GM08714 (cell line): ENCODE measurements at regions not wholly inside any gene's neighbourhood (a gene's known extent, or its start where the extent isn't known, plus 50 kb on each side); places are given as distances from the start of the nearest gene placed in this dataset.

Source experiments
- H3K4me3 ChIP-seq: fragments of 200-500 bp; sonication (Bioruptor generic); 2 replicates; pipeline ENCODE4 v1.5.1; 2014; ENCODE audit warnings: mild to moderate bottlenecking, low read length, inconsistent platforms
- ZNF274 ChIP-seq: IDR thresholded peaks from 2 replicates; pipeline ENCODE4 v1.6.1; 2012; ENCODE audit warnings: mild to moderate bottlenecking, low read depth, low read length

DNA sequence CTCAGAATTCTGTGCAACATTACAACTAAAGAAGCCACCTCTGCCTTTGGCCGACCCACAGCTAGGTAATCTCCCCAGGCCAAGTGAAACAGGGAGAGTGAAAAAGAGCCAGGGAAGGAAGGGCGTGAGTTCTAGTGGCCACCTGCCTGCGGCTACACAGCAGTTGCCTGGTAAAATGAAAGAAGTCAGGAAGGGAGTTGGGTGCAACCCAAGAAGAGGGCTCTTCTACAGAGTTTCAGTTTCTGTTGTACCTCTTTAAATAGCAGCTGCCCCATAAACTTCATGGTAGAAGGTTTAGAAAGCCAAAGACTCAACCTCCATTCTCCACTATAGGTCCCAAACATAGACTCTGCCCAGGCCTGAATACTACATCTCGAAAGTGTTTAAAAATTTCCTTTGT, 76.2 kb upstream of the TMEM168 start:
- TF ChIP-seq ZNF274, result no peak
- H3K4me3 ChIP-seq, result peak overlapping the region; percentile 14; the same call in 1 of the 2 replicates

DNA sequence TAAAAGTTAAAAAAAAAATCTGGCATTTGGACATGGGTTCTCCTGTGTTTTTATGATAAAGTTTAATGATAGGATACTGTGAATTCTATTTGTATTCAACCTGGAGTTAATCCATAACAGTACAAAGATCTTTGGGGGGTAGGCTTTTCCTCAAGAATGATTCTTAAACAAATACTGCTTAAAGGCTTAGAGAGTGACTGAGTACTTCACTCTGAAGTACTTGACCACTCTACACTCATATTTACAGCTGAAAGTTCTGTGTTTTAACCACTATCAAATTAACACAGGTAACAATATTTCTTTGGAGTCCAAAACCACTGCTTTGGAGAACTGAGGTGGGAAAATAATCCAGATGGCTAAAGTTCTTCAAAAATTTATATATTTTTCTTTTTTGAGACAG, 74.2 kb upstream of the TMEM168 start:
- H3K4me3 ChIP-seq, result no peak overlapping the region
- TF ChIP-seq ZNF274, result no peak

DNA sequence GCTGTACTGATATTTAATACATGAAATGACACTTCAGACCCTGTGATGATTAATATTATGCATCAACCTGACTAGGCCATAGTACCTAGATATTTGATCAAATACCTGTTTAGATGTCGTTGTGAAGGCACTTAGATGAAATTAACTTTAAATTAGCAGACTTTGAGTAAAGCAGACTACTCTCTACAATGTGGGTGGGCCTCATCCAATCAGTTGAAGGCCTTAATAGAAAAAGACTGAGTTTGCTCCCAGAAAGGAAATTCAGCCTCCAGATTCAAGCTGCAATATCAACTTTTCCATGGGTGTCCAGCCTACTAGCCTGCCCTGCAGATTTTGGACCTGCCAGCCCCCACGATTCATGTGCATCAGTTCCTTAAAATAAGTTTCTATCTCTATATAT, 68.6 kb upstream of the TMEM168 start:
- no peak overlapping the region for H3K4me3 ChIP-seq
- TF ChIP-seq ZNF274, result no peak

DNA sequence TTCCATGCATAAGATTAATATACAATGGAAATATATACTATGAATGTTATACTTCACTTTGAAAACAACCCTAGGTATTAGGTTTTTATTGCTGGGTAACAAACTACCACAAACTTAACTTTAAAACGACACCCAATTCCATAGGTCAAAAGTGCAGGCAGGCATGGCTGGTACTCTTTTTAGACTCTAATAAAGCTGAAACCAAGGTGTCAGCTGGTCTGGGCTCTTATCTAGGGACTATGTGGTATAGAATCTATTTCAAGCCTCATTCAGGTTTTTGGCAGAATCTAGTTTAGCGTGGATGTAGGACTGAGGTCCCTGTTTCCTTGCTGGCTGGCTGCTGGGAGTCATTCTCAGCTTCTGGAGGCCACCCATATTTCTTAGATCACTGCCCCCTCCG, 65.0 kb upstream of the TMEM168 start:
- no peak overlapping the region for H3K4me3 ChIP-seq
- TF ChIP-seq ZNF274, result no peak

DNA sequence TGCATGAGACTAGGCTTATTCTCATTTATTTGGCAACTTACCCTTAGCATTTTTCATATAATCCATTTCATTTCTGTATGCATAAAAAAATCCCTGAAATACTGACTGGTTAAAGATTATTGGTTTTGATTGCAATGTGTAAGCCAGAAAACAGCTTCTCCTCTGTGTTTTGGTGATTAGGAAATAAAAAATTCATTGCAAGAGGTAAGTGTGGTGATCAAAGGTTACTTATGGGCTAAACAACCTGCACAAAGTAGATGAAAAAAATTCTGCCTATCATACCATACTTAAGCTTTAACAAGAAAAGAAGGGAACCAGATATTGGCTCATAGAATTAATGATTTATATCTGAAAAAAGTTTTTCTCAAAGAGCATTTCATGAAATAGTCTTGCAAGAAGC, 64.0 kb upstream of the TMEM168 start:
- H3K4me3 ChIP-seq, result no peak overlapping the region
- TF ChIP-seq ZNF274, result no peak

DNA sequence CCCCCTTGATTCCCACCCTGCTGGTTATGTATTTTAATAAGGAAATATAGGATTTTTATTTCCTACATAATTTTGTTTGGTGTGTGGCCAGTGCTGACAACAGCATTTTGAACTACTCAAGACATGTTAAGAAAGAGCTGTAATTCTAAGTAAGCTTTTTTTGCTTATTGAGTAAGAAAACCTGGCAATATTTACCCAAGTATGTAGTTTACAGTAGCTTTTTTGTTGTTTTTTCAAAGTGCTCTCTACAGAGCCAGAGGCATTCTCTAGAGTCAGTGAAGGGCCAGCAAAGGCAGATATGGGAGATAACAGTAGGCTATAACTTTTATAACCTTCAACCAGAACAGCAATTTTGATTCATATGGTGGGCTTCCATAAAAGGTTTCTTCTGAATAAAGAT, 63.2 kb upstream of the TMEM168 start:
- TF ChIP-seq ZNF274, result no peak
- H3K4me3 ChIP-seq, result no peak overlapping the region

DNA sequence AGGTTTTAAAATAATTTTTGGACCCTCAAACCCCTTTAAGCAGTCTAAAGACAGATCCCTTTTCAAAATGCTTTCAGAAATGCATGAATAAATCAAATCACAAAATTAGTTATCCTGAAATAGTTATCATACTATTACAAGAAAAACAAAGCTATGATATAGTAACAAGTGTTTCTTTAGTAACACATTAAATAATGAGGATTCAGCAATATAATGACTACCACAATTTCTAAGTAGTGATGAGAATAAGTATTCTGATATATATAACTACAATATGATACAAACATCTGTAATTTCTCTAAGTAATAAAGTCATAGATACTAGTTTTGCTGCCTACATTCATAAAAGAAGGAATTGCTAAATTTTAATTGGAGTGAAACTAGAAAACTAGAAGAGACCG, 53.0 kb upstream of the TMEM168 start:
- TF ChIP-seq ZNF274, result no peak
- H3K4me3 ChIP-seq, result no peak overlapping the region
